ENCODE measurements at regions not wholly inside any gene's neighbourhood (a gene's known extent, or its start where the extent isn't known, plus 50 kb on each side); places are given as distances from the start of the nearest gene placed in this dataset.
"Not testable (repeated sequence)": the region's sequence is repeated elsewhere in the genome, so short reads cannot be mapped to it uniquely, and the experiment has no call there.

- ATAC-seq (no peak), DNase-seq (no peak)
- Mint-ChIP-seq H3K27me3 (ENCODE audit: low read depth) (no peaks in the 10 kb centered on the region), H3K36me3 (ENCODE audit: insufficient read depth) (no peaks in the 10 kb centered on the region), H3K9me3 (no peaks in the 10 kb centered on the region), H3K4me3 (no peak overlapping the region), H3K4me1 (ENCODE audit: low read depth) (no peaks in the 10 kb centered on the region)
Measured at GRCh38 chr5:10116594-10116993, 133.1 kb downstream of the ATPSCKMT start.

DNA sequence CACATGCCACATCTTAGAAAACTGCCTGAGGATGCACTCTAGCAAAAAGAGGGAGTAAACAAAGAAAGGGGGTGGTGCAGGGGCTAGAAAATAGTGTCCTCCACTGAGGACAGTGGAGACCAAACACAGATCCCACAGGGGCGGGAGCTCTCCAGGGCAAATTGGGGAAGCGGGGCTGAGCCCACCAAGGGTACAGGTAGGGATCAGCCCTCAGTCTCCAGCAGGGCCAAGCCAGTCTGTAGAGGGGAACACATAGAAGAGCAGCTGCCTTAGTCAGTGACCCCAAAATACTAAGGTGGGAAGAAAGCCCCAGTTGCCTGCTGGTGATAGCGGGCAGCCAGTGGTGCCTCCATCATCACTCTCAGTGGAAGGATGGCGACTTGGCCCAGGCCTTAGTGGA is 134.0 kb downstream of the ATPSCKMT start:
- H3K36me3 Mint-ChIP-seq (ENCODE audit: insufficient read depth), result no peaks in the 10 kb centered on the region
- no peaks in the 10 kb centered on the region for H3K4me1 Mint-ChIP-seq (ENCODE audit: low read depth)
- no peaks in the 10 kb centered on the region for H3K27me3 Mint-ChIP-seq (ENCODE audit: low read depth)
- H3K4me3 Mint-ChIP-seq, result no peak overlapping the region
- DNase-seq (no peak), ATAC-seq (no peak)
- no peaks in the 10 kb centered on the region for H3K9me3 Mint-ChIP-seq

GRCh38 chr5:10111571-10111970 is 138.1 kb downstream of the ATPSCKMT start:
- no peaks in the 10 kb centered on the region for H3K9me3 Mint-ChIP-seq
- H3K4me3 Mint-ChIP-seq, result no peak overlapping the region
- no peak for DNase-seq
- ATAC-seq, result no peak
- no peaks in the 10 kb centered on the region for H3K36me3 Mint-ChIP-seq (ENCODE audit: insufficient read depth)
- no peaks in the 10 kb centered on the region for H3K4me1 Mint-ChIP-seq (ENCODE audit: low read depth)
- H3K27me3 Mint-ChIP-seq (ENCODE audit: low read depth), result no peaks in the 10 kb centered on the region

GRCh38 chr5:10110228-10110627 is 139.5 kb downstream of the ATPSCKMT start:
- no peaks in the 10 kb centered on the region for H3K27me3 Mint-ChIP-seq (ENCODE audit: low read depth)
- peaks cover 3% of the 10 kb centered on the region for H3K9me3 Mint-ChIP-seq
- no peak overlapping the region for H3K4me3 Mint-ChIP-seq
- no peak for ATAC-seq
- no peaks in the 10 kb centered on the region for H3K36me3 Mint-ChIP-seq (ENCODE audit: insufficient read depth)
- no peaks in the 10 kb centered on the region for H3K4me1 Mint-ChIP-seq (ENCODE audit: low read depth)
- no peak for DNase-seq

DNA sequence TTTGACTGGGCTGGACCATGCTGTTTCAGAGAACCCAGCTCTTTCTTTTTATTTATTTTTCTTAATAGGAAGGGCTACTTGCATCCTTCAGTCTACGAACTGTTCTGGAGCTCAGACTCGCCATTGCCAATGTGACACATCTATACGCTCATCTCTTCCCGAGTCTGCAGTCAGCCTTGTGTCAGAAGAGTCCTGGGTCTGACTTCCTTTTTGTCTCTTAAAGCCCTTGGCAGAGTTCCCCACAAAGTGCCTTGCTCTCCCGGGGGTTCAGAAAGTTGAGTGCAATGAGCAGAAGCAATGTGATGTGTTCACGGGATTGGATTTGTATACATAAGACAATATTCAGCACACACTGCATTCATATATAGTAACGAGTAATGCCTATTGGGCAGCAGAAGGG is 140.4 kb downstream of the ATPSCKMT start:
- Mint-ChIP-seq H3K27me3 (ENCODE audit: low read depth) (no peaks in the 10 kb centered on the region), H3K4me3 (no peak overlapping the region), H3K9me3 (peaks cover 3% of the 10 kb centered on the region), H3K36me3 (ENCODE audit: insufficient read depth) (no peaks in the 10 kb centered on the region), H3K4me1 (ENCODE audit: low read depth) (no peaks in the 10 kb centered on the region)
- DNase-seq, result no peak
- ATAC-seq, result no peak

GRCh38 chr5:10106806-10107205 is 142.9 kb downstream of the ATPSCKMT start:
- Mint-ChIP-seq H3K36me3 (ENCODE audit: insufficient read depth) (no peaks in the 10 kb centered on the region), H3K4me3 (no peak overlapping the region), H3K27me3 (ENCODE audit: low read depth) (no peaks in the 10 kb centered on the region), H3K4me1 (ENCODE audit: low read depth) (no peaks in the 10 kb centered on the region), H3K9me3 (peaks cover 3% of the 10 kb centered on the region)
- DNase-seq (no peak), ATAC-seq (no peak)

DNA sequence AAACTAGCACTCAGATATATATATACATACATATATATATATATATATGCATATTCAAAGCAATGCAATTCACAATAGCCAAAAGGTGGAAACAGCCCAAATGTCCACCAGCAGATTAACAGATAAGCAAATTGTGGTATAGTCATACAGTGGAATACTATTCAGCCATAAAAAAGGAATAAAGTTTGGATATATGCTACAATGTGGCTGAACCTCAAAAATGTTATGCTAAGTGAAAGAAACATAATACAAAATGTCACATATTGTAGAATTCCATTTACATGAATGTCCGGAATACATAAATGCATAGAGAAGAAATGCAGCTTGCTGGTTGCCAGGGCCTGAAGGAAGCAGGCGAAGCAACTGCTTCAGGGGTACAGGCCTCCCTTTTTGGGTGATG is 143.4 kb downstream of the ATPSCKMT start:
- no peak for ATAC-seq
- no peaks in the 10 kb centered on the region for H3K4me1 Mint-ChIP-seq (ENCODE audit: low read depth)

GRCh38 chr5:10102706-10103497 is 146.8 kb downstream of the ATPSCKMT start:
- H3K36me3 Mint-ChIP-seq (ENCODE audit: insufficient read depth), result no peaks in the 10 kb centered on the region
- H3K4me3 Mint-ChIP-seq, result no peak overlapping the region
- ATAC-seq (no peak), DNase-seq (no peak)
- H3K4me1 Mint-ChIP-seq (ENCODE audit: low read depth), result no peaks in the 10 kb centered on the region
- H3K9me3 Mint-ChIP-seq, result peaks cover 17% of the 10 kb centered on the region
- no peaks in the 10 kb centered on the region for H3K27me3 Mint-ChIP-seq (ENCODE audit: low read depth)

More for the DNA sequence above, 143.4 kb downstream of the ATPSCKMT start:
- peaks cover 3% of the 10 kb centered on the region for H3K9me3 Mint-ChIP-seq
- H3K36me3 Mint-ChIP-seq (ENCODE audit: insufficient read depth), result no peaks in the 10 kb centered on the region
- DNase-seq, result no peak
- no peaks in the 10 kb centered on the region for H3K27me3 Mint-ChIP-seq (ENCODE audit: low read depth)
- no peak overlapping the region for H3K4me3 Mint-ChIP-seq

DNA sequence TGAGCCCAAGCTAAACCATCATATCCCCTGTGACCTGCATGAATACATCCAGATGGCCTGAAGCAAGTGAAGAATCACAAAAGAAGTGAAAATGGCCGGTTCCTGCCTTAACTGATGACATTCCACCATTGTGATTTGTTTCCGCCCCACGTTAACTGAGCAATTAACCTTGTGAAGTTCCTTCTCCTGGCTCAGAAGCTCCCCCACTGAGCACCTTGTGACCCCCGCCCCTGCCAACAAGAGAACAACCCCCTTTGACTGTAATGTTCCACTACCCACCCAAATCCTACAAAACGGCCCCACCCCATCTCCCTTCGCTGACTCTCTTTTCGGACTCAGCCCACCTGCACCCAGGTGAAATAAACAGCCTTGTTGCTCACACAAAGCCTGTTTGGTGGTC is 147.5 kb downstream of the ATPSCKMT start:
- ATAC-seq; H3K36me3 Mint-ChIP-seq (ENCODE audit: insufficient read depth); H3K4me3 Mint-ChIP-seq; H3K4me1 Mint-ChIP-seq (ENCODE audit: low read depth); H3K27me3 Mint-ChIP-seq (ENCODE audit: low read depth); DNase-seq: not testable (repeated sequence)
- H3K9me3 Mint-ChIP-seq, result peaks cover 17% of the 10 kb centered on the region

GRCh38 chr5:10099548-10099947 is 150.1 kb downstream of the ATPSCKMT start:
- H3K4me1 Mint-ChIP-seq (ENCODE audit: low read depth), result no peaks in the 10 kb centered on the region
- H3K4me3 Mint-ChIP-seq, result no peak overlapping the region
- DNase-seq (no peak), ATAC-seq (no peak)
- H3K27me3 Mint-ChIP-seq (ENCODE audit: low read depth), result no peaks in the 10 kb centered on the region
- no peaks in the 10 kb centered on the region for H3K36me3 Mint-ChIP-seq (ENCODE audit: insufficient read depth)
- H3K9me3 Mint-ChIP-seq, result peaks cover 14% of the 10 kb centered on the region

GRCh38 chr5:10091701-10092100 is 158.0 kb downstream of the ATPSCKMT start:
- peaks cover 20% of the 10 kb centered on the region for H3K9me3 Mint-ChIP-seq
- no peaks in the 10 kb centered on the region for H3K27me3 Mint-ChIP-seq (ENCODE audit: low read depth)
- H3K4me3 Mint-ChIP-seq, result no peak overlapping the region
- H3K4me1 Mint-ChIP-seq (ENCODE audit: low read depth), result no peaks in the 10 kb centered on the region
- H3K36me3 Mint-ChIP-seq (ENCODE audit: insufficient read depth), result no peaks in the 10 kb centered on the region
- DNase-seq (no peak), ATAC-seq (no peak)

GRCh38 chr5:10090074-10090473 is 159.6 kb downstream of the ATPSCKMT start:
- no peaks in the 10 kb centered on the region for H3K36me3 Mint-ChIP-seq (ENCODE audit: insufficient read depth)
- H3K4me1 Mint-ChIP-seq (ENCODE audit: low read depth), result no peaks in the 10 kb centered on the region
- H3K9me3 Mint-ChIP-seq, result peaks cover 20% of the 10 kb centered on the region
- DNase-seq, result no peak
- H3K4me3 Mint-ChIP-seq, result no peak overlapping the region
- no peaks in the 10 kb centered on the region for H3K27me3 Mint-ChIP-seq (ENCODE audit: low read depth)
- ATAC-seq, result no peak

- Mint-ChIP-seq H3K4me1 (ENCODE audit: low read depth) (no peaks in the 10 kb centered on the region), H3K4me3 (no peak overlapping the region), H3K36me3 (ENCODE audit: insufficient read depth) (no peaks in the 10 kb centered on the region), H3K27me3 (ENCODE audit: low read depth) (peaks cover 1% of the 10 kb centered on the region), H3K9me3 (peaks cover 11% of the 10 kb centered on the region)
- DNase-seq (no peak), ATAC-seq (no peak)
Measured at GRCh38 chr5:10085185-10085584, 164.5 kb downstream of the ATPSCKMT start.

- peaks cover 1% of the 10 kb centered on the region for H3K27me3 Mint-ChIP-seq (ENCODE audit: low read depth)
- no peak for ATAC-seq
- no peak overlapping the region for H3K4me3 Mint-ChIP-seq
Measured at GRCh38 chr5:10081584-10081983, 168.1 kb downstream of the ATPSCKMT start.

GRCh38 chr5:10077791-10078545 is 171.7 kb downstream of the ATPSCKMT start:
- Mint-ChIP-seq H3K36me3 (ENCODE audit: insufficient read depth) (no peaks in the 10 kb centered on the region), H3K9me3 (peaks cover 9% of the 10 kb centered on the region), H3K4me3 (no peak overlapping the region), H3K4me1 (ENCODE audit: low read depth) (no peaks in the 10 kb centered on the region), H3K27me3 (ENCODE audit: low read depth) (no peaks in the 10 kb centered on the region)
- no peak for DNase-seq
- ATAC-seq, result no peak

More at GRCh38 chr5:10081584-10081983, 168.1 kb downstream of the ATPSCKMT start:
- Mint-ChIP-seq H3K36me3 (ENCODE audit: insufficient read depth) (no peaks in the 10 kb centered on the region), H3K9me3 (peaks cover 9% of the 10 kb centered on the region), H3K4me1 (ENCODE audit: low read depth) (no peaks in the 10 kb centered on the region)
- DNase-seq, result no peak
